H9 (cell line): ENCODE measurements at regions not wholly inside any gene's neighbourhood (a gene's known extent, or its start where the extent isn't known, plus 50 kb on each side); places are given as distances from the start of the nearest gene placed in this dataset.
"Not testable (repeated sequence)": the region's sequence is repeated elsewhere in the genome, so short reads cannot be mapped to it uniquely, and the experiment has no call there.

ENCODE experiments used
- DNase-seq: peaks from one replicate; pipeline ENCODE4 v3.0.0-alpha.2; 2017
- H2AFZ ChIP-seq: one replicate; pipeline ENCODE4 v1.6.1; 2013; ENCODE audit warnings: mild to moderate bottlenecking, low read length, control low read depth, moderate library complexity
- H2AK5ac ChIP-seq: 2 replicates; pipeline ENCODE4 v1.6.1; 2013; ENCODE audit warnings: low read length, control low read depth, mixed read lengths; ENCODE audit not compliant: insufficient read length
- H2BK120ac ChIP-seq: one replicate; pipeline ENCODE4 v1.6.1; 2013; ENCODE audit warnings: low read depth, mild to moderate bottlenecking, low read length, control low read depth, inconsistent platforms; ENCODE audit not compliant: poor library complexity, severe bottlenecking
- H2BK12ac ChIP-seq: 2 replicates; pipeline ENCODE4 v1.6.1; 2013; ENCODE audit warnings: low read length, control low read depth, mixed read lengths, low read depth; ENCODE audit not compliant: insufficient read length
- H2BK15ac ChIP-seq: 2 replicates; pipeline ENCODE4 v1.6.1; 2013; ENCODE audit warnings: low read depth, low read length, control low read depth
- H2BK20ac ChIP-seq: one replicate; pipeline ENCODE4 v1.6.1; 2013; ENCODE audit warnings: low read depth, mild to moderate bottlenecking, low read length, control low read depth, inconsistent platforms; ENCODE audit not compliant: poor library complexity, severe bottlenecking
- H2BK5ac ChIP-seq: 2 replicates; pipeline ENCODE4 v1.6.1; 2013; ENCODE audit warnings: low read length, control low read depth, mixed read lengths; ENCODE audit not compliant: insufficient read length
- H3K14ac ChIP-seq: 2 replicates; pipeline ENCODE4 v1.6.1; 2013; ENCODE audit warnings: low read length, control low read depth; ENCODE audit not compliant: insufficient read depth
- H3K18ac ChIP-seq: 2 replicates; pipeline ENCODE4 v1.6.1; 2013; ENCODE audit warnings: low read depth, mild to moderate bottlenecking, mixed read lengths, low read length, control low read depth; ENCODE audit not compliant: insufficient read length
- H3K23ac ChIP-seq: 2 replicates; pipeline ENCODE4 v1.6.1; 2013; ENCODE audit warnings: low read length, control low read depth, mixed read lengths, low read depth; ENCODE audit not compliant: insufficient read length
- H3K23me2 ChIP-seq: 2 replicates; pipeline ENCODE4 v1.6.1; 2013; ENCODE audit warnings: low read depth, mild to moderate bottlenecking, mixed read lengths, low read length, control low read depth; ENCODE audit not compliant: insufficient read length, poor library complexity, severe bottlenecking
- H3K27ac ChIP-seq: 2 replicates; pipeline ENCODE4 v1.5.1; 2013; ENCODE audit warnings: low read length, control low read depth, mixed read lengths, low read depth; ENCODE audit not compliant: insufficient read length
- H3K27me3 ChIP-seq: 2 replicates; pipeline ENCODE4 v1.6.1; 2013; ENCODE audit warnings: low read length, control low read depth, inconsistent platforms; ENCODE audit not compliant: insufficient read depth
- H3K4ac ChIP-seq: 2 replicates; pipeline ENCODE4 v1.6.1; 2013; ENCODE audit warnings: low read depth, mild to moderate bottlenecking, control low read depth, inconsistent platforms, low read length, moderate library complexity
- H3K4me1 ChIP-seq: 2 replicates; pipeline ENCODE4 v1.6.1; 2013; ENCODE audit warnings: low read length, control low read depth, inconsistent platforms; ENCODE audit not compliant: insufficient read depth
- H3K4me2 ChIP-seq: 2 replicates; pipeline ENCODE4 v1.6.1; 2013; ENCODE audit warnings: low read length, control low read depth, mixed read lengths; ENCODE audit not compliant: insufficient read length, insufficient read depth
- H3K56ac ChIP-seq: 2 replicates; pipeline ENCODE4 v1.6.1; 2013; ENCODE audit warnings: low read depth, mild to moderate bottlenecking, mixed read lengths, low read length, control low read depth; ENCODE audit not compliant: insufficient read length
- H3K79me1 ChIP-seq: 2 replicates; pipeline ENCODE4 v1.6.1; 2013; ENCODE audit warnings: low read depth, mild to moderate bottlenecking, moderate library complexity, low read length, control low read depth, inconsistent platforms; ENCODE audit not compliant: insufficient read depth, poor library complexity, severe bottlenecking
- H3K79me2 ChIP-seq: 2 replicates; pipeline ENCODE4 v1.6.1; 2013; ENCODE audit warnings: low read length, control low read depth, inconsistent platforms; ENCODE audit not compliant: insufficient read depth
- H3K9ac ChIP-seq: 2 replicates; pipeline ENCODE4 v1.6.1; 2013; ENCODE audit warnings: low read length, control low read depth, mixed read lengths; ENCODE audit not compliant: insufficient read length; ENCODE audit errors: extremely low read depth
- H3K9me3 ChIP-seq: one replicate; pipeline ENCODE4 v1.6.1; 2013; ENCODE audit warnings: low read depth, low read length, inconsistent platforms; ENCODE audit not compliant: control insufficient read depth
- H3T11ph ChIP-seq: one replicate; pipeline ENCODE4 v1.6.1; 2013; ENCODE audit warnings: mild to moderate bottlenecking, low read length, control low read depth, inconsistent platforms
- H4K20me1 ChIP-seq: one replicate; pipeline ENCODE4 v1.6.1; 2013; ENCODE audit not compliant: control insufficient read depth, insufficient read length, insufficient read depth
- H4K5ac ChIP-seq: 2 replicates; pipeline ENCODE4 v1.6.1; 2013; ENCODE audit warnings: low read depth, mild to moderate bottlenecking, mixed read lengths, low read length, control low read depth; ENCODE audit not compliant: insufficient read length
- H4K8ac ChIP-seq: replicated peaks from 2 replicates; pipeline ENCODE4 v1.6.1; 2013; ENCODE audit warnings: low read length, control low read depth, mixed read lengths, low read depth; ENCODE audit not compliant: insufficient read length
- H4K91ac ChIP-seq: 2 replicates; pipeline ENCODE4 v1.6.1; 2013; ENCODE audit warnings: low read depth, mild to moderate bottlenecking, moderate library complexity, mixed read lengths, low read length, control low read depth; ENCODE audit not compliant: insufficient read length
- H3K27ac Mint-ChIP-seq, 3 experiments: 2 replicates in 2 of 3; 3 replicates in 1 of 3; pipeline ENCODE4 v1.8.0; 2020 to 2021; ENCODE audit warnings: mixed read lengths in 3 of 3, mild to moderate bottlenecking in 1 of 3, moderate library complexity in 1 of 3
- H3K27me3 Mint-ChIP-seq: 2 replicates; pipeline ENCODE4 v1.8.0; 2021; ENCODE audit warnings: low read depth, mild to moderate bottlenecking, moderate library complexity, mixed read lengths
- H3K36me3 Mint-ChIP-seq, 3 experiments: 2 replicates in 2 of 3; 3 replicates in 1 of 3; pipeline ENCODE4 v1.8.0; 2020 to 2021; ENCODE audit warnings: low read depth in 3 of 3, mixed read lengths in 3 of 3; ENCODE audit not compliant: insufficient read depth in 1 of 3
- H3K4me1 Mint-ChIP-seq, 2 experiments: 2 replicates each; pipeline ENCODE4 v1.8.0; 2020; ENCODE audit warnings: mixed read lengths in 2 of 2
- H3K4me3 Mint-ChIP-seq, 2 experiments: 2 replicates in 1 of 2; 3 replicates in 1 of 2; pipeline ENCODE4 v1.8.0; 2020 to 2021; ENCODE audit warnings: mild to moderate bottlenecking in 2 of 2, mixed read lengths in 2 of 2, moderate library complexity in 1 of 2
- H3K9me3 Mint-ChIP-seq, 2 experiments: 2 replicates in 1 of 2; 3 replicates in 1 of 2; pipeline ENCODE4 v1.8.0; 2020; ENCODE audit warnings: mild to moderate bottlenecking in 2 of 2, mixed read lengths in 2 of 2, moderate library complexity in 1 of 2
- WGBS: extraction: QIAGEN DNeasy Blood & Tissue Kit; methylation state at CpG from one replicate; pipeline ENCODE4 v1.1.7; 2013; ENCODE audit warnings: missing lambda C conversion rate, low lambda C conversion rate, mixed read lengths; ENCODE audit not compliant: insufficient read length; ENCODE audit errors: extremely low coverage; 5-methylcytosine and 5-hydroxymethylcytosine counted together
- TF ChIP-seq, protein P1 (sequence below): fragments of 200-600 bp; sonication (generic); conservative IDR thresholded peaks from 3 replicates; pipeline ENCODE4 v1.8.0; 2021; ENCODE audit warnings: antibody characterized with exemption, mild to moderate bottlenecking

DNA sequence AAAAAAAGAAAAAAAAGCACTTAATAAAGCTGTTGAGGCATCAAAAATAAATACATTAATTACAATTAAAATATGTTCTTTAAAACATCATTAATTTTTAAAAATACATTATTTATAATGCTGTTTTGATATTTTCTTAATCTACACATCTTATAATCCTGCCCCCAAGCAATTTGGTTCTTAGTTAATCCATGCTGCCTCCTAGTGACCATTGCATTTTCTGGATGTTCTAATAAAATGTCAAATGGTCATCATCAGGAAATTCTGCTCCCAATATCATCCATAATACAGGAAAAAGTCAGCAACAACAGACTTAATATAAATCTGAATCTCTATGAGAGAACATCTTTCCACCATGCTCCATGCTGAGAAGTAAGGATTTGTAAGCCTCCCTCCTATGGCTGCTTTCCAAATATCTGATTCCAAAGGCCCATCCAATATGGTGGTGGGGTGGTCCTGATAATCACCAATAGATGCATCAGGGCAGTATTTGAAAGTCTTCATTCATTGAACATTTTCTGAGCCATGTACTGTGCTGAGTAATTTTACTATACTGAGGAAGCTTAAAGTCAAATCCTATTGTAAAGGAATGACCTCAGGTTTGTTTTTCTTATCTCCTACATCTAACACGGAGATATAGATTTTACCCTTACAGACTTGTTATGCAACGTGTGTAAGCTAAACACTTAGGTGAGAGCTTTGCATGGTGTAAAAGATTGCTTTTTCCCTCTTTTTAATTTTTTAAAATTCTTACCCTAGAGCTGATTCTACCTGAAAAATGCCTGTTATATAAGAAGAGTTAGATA, 124.7 kb upstream of the BMAL1 start:
- no peaks in the 10 kb centered on the region for H3K23me2 ChIP-seq
- no peak overlapping the region for H3K56ac ChIP-seq
- no peak overlapping the region for H3K18ac ChIP-seq
- H3K27ac Mint-ChIP-seq, result no peak overlapping the region
- no peaks in the 10 kb centered on the region for H4K20me1 ChIP-seq
- H2AFZ ChIP-seq, result no peak overlapping the region
- H2BK120ac ChIP-seq, result no peak overlapping the region
- H3K4ac ChIP-seq, result no peak overlapping the region
- no peaks in the 10 kb centered on the region; the same call in none of the 2 replicates for H3K27me3 Mint-ChIP-seq
- H3K9me3 ChIP-seq, result no peaks in the 10 kb centered on the region
- WGBS, result no CpG with 5 or more reads among the region's 2 CpGs
- H3K4me1 ChIP-seq, result no peaks in the 10 kb centered on the region
- no peak overlapping the region for H2AK5ac ChIP-seq
- H3K4me3 Mint-ChIP-seq, result no peak overlapping the region
- H3K9me3 Mint-ChIP-seq, result peaks cover 11 to 14% of the 10 kb centered on the region in 2 experiments
- H3K4me1 Mint-ChIP-seq, result no peaks in the 10 kb centered on the region
- no peak overlapping the region for H3T11ph ChIP-seq
- TF ChIP-seq, protein P1, sequence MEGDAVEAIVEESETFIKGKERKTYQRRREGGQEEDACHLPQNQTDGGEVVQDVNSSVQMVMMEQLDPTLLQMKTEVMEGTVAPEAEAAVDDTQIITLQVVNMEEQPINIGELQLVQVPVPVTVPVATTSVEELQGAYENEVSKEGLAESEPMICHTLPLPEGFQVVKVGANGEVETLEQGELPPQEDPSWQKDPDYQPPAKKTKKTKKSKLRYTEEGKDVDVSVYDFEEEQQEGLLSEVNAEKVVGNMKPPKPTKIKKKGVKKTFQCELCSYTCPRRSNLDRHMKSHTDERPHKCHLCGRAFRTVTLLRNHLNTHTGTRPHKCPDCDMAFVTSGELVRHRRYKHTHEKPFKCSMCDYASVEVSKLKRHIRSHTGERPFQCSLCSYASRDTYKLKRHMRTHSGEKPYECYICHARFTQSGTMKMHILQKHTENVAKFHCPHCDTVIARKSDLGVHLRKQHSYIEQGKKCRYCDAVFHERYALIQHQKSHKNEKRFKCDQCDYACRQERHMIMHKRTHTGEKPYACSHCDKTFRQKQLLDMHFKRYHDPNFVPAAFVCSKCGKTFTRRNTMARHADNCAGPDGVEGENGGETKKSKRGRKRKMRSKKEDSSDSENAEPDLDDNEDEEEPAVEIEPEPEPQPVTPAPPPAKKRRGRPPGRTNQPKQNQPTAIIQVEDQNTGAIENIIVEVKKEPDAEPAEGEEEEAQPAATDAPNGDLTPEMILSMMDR, result peak; percentile 67
- no peak overlapping the region for H4K5ac ChIP-seq
- H4K8ac ChIP-seq, result no peak overlapping the region
- no peak overlapping the region for H2BK12ac ChIP-seq
- H3K27ac ChIP-seq, result no peak overlapping the region
- no peak overlapping the region for H3K23ac ChIP-seq
- H3K14ac ChIP-seq, result no peak overlapping the region
- no peak overlapping the region for H3K4me2 ChIP-seq
- H3K36me3 Mint-ChIP-seq, result peaks cover 0 to 5% (median 0%) of the 10 kb centered on the region in 3 experiments; a peak in 1 of 7 replicates
- DNase-seq, result no peak
- H3K27me3 ChIP-seq, result no peaks in the 10 kb centered on the region
- no peaks in the 10 kb centered on the region for H3K79me2 ChIP-seq
- no peak overlapping the region for H2BK20ac ChIP-seq
- no peaks in the 10 kb centered on the region for H3K79me1 ChIP-seq
- no peak overlapping the region for H2BK5ac ChIP-seq
- no peak overlapping the region for H2BK15ac ChIP-seq
- no peak overlapping the region for H3K9ac ChIP-seq
- no peak overlapping the region for H4K91ac ChIP-seq

DNA sequence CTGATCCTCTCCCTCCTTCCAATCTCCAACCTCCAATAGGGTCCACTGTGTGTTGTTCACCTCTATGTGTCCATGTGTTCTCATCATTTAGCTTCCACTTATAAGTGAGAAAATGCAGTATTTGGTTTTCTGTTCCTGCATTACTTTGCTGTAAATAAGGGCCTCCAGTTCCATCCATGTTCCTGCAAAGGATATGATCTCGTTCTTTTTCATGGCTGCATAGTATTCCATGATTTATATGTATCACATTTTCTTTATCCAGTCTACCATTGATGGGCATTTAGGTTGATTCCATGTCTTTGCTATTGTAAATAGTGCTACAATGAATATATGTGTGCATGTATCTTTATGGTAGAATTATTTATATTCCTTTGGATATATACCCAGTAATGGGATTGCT, 123.2 kb upstream of the BMAL1 start:
- H3K4me1 Mint-ChIP-seq, H3K27me3 ChIP-seq, H3K18ac ChIP-seq, H2BK120ac ChIP-seq, H3K23me2 ChIP-seq, H3K27ac ChIP-seq, H2AFZ ChIP-seq, H2BK20ac ChIP-seq, DNase-seq, H3K4me3 Mint-ChIP-seq, H2BK5ac ChIP-seq, H3K79me1 ChIP-seq, H3K4ac ChIP-seq, H3K36me3 Mint-ChIP-seq, H3T11ph ChIP-seq, H3K4me2 ChIP-seq, H3K9ac ChIP-seq, H3K14ac ChIP-seq, H3K9me3 ChIP-seq, H4K5ac ChIP-seq, H2BK15ac ChIP-seq, H3K4me1 ChIP-seq, H2BK12ac ChIP-seq, H3K79me2 ChIP-seq, H3K56ac ChIP-seq, H4K8ac ChIP-seq, H3K27ac Mint-ChIP-seq, H3K27me3 Mint-ChIP-seq, H4K91ac ChIP-seq, H3K23ac ChIP-seq, H2AK5ac ChIP-seq, H4K20me1 ChIP-seq: not testable (repeated sequence)
- peaks cover 14 to 20% of the 10 kb centered on the region in 2 experiments for H3K9me3 Mint-ChIP-seq
- WGBS, result no CpG with 5 or more reads among the region's 1 CpG
